IMR-90 (cell line): ENCODE measurements at regions not wholly inside any gene's neighbourhood (a gene's known extent, or its start where the extent isn't known, plus 50 kb on each side); places are given as distances from the start of the nearest gene placed in this dataset.

Source experiments
- ATAC-seq: fragments of 200-7000 bp; cut with Tn5 transposase; 2 replicates; pipeline ENCODE4 v1.9.1; 2020; ENCODE audit warnings: low read depth, mild to moderate bottlenecking, moderate library complexity
- BruUV-seq: library from RNA; stranded (reverse); fragments of 400-500 nt; replicated peaks from 2 replicates; lab custom pipeline; 2021; lab: Mats Ljungman, UMichigan
- CTCF ChIA-PET: fragments of 300-600 bp; formaldehyde crosslinking; extraction: SDS; loops from one replicate; lab custom pipeline; 2021; ENCODE audit warnings: antibody characterized with exemption; lab: Yijun Ruan, JAX
- POLR2A ChIA-PET: fragments of 300-600 bp; sonication (Branson Sonifier 250); formaldehyde crosslinking; loops from one replicate; lab custom pipeline; 2022; ENCODE audit warnings: antibody characterized with exemption; ENCODE audit not compliant: unreplicated experiment; lab: Charles Lee
- DNase-seq: peaks from one replicate; pipeline ENCODE4 v3.0.0; 2013
- H2AFZ ChIP-seq: replicated peaks from 2 replicates; pipeline ENCODE3; 2013; ENCODE audit warnings: low read length, mild to moderate bottlenecking; ENCODE audit not compliant: poor library complexity
- H2AK5ac ChIP-seq: 2 replicates; pipeline ENCODE4 v1.6.1; 2013; ENCODE audit warnings: low read depth, low read length, inconsistent platforms
- H2AK9ac ChIP-seq: replicated peaks from 2 replicates; pipeline ENCODE3; 2013; ENCODE audit warnings: mild to moderate bottlenecking, low read depth, low read length, moderate library complexity; ENCODE audit not compliant: poor library complexity
- H2BK120ac ChIP-seq: 2 replicates; pipeline ENCODE4 v1.6.1; 2013; ENCODE audit warnings: low read depth, low read length, inconsistent platforms
- H2BK15ac ChIP-seq: 3 replicates; pipeline ENCODE4 v1.6.1; 2013; ENCODE audit warnings: low read depth, low read length, inconsistent platforms
- H2BK20ac ChIP-seq: 2 replicates; pipeline ENCODE4 v1.6.1; 2013; ENCODE audit warnings: low read depth, mild to moderate bottlenecking, inconsistent platforms, low read length, moderate library complexity
- H2BK5ac ChIP-seq: 2 replicates; pipeline ENCODE4 v1.6.1; 2013; ENCODE audit warnings: mild to moderate bottlenecking, low read depth, low read length, inconsistent platforms; ENCODE audit not compliant: poor library complexity, severe bottlenecking
- H3K14ac ChIP-seq: replicated peaks from 2 replicates; pipeline ENCODE4 v1.6.1; 2013; ENCODE audit warnings: low read depth, low read length, inconsistent platforms
- H3K18ac ChIP-seq: 2 replicates; pipeline ENCODE4 v1.6.1; 2013; ENCODE audit warnings: low read depth, low read length, control low read depth
- H3K23ac ChIP-seq: 2 replicates; pipeline ENCODE4 v1.6.1; 2013; ENCODE audit warnings: low read depth, low read length, inconsistent platforms
- H3K27ac ChIP-seq: 2 replicates; pipeline ENCODE4 v1.5.1; 2013; ENCODE audit warnings: mild to moderate bottlenecking, control low read depth, low read length; ENCODE audit not compliant: insufficient read depth
- H3K27me3 ChIP-seq: 2 replicates; pipeline ENCODE4 v1.6.1; 2013; ENCODE audit warnings: low read length; ENCODE audit not compliant: control insufficient read depth, insufficient read depth
- H3K36me3 ChIP-seq: 2 replicates; pipeline ENCODE4 v1.6.1; 2013; ENCODE audit warnings: low read length, mixed read lengths; ENCODE audit not compliant: control insufficient read depth, insufficient read depth
- H3K4ac ChIP-seq: 2 replicates; pipeline ENCODE4 v1.6.1; 2013; ENCODE audit warnings: low read depth, low read length, inconsistent platforms
- H3K4me1 ChIP-seq: 2 replicates; pipeline ENCODE4 v1.6.1; 2013; ENCODE audit warnings: low read length, mixed read lengths; ENCODE audit not compliant: control insufficient read depth, insufficient read depth
- H3K4me2 ChIP-seq: 2 replicates; pipeline ENCODE4 v1.6.1; 2013; ENCODE audit warnings: low read depth, mild to moderate bottlenecking, control low read depth, low read length, moderate library complexity
- H3K4me3 ChIP-seq: 2 replicates; pipeline ENCODE4 v1.5.1; 2013; ENCODE audit warnings: low read depth, mild to moderate bottlenecking, control low read depth, low read length, moderate library complexity; ENCODE audit not compliant: insufficient read depth
- H3K56ac ChIP-seq: 2 replicates; pipeline ENCODE4 v1.6.1; 2013; ENCODE audit warnings: low read length, inconsistent platforms; ENCODE audit not compliant: insufficient read depth; ENCODE audit errors: extremely low read depth
- H3K79me1 ChIP-seq, 2 experiments: 2 replicates each; pipeline ENCODE4 v1.6.1; 2013; ENCODE audit warnings: low read length in 2 of 2, inconsistent platforms in 1 of 2, low read depth in 1 of 2
- H3K9ac ChIP-seq: 2 replicates; pipeline ENCODE4 v1.6.1; 2013; ENCODE audit warnings: low read depth, low read length, control low read depth
- H3K9me1 ChIP-seq: 2 replicates; pipeline ENCODE4 v1.6.1; 2013; ENCODE audit warnings: low read length, inconsistent platforms; ENCODE audit not compliant: insufficient read depth
- H3K9me3 ChIP-seq: 2 replicates; pipeline ENCODE4 v1.6.1; 2013; ENCODE audit warnings: low read length; ENCODE audit not compliant: control insufficient read depth, insufficient read depth
- H4K20me1 ChIP-seq: 2 replicates; pipeline ENCODE4 v1.6.1; 2013; ENCODE audit warnings: low read length, inconsistent platforms; ENCODE audit not compliant: insufficient read depth
- H4K5ac ChIP-seq: 2 replicates; pipeline ENCODE4 v1.6.1; 2013; ENCODE audit warnings: mild to moderate bottlenecking, low read depth, low read length, control low read depth
- H4K8ac ChIP-seq, 2 experiments: 2 replicates each; pipeline ENCODE4 v1.6.1; 2013; ENCODE audit warnings: low read depth in 2 of 2, low read length in 2 of 2, control low read depth in 1 of 2, inconsistent platforms in 1 of 2
- H4K91ac ChIP-seq: 2 replicates; pipeline ENCODE4 v1.6.1; 2013; ENCODE audit warnings: low read depth, low read length, inconsistent platforms; ENCODE audit not compliant: insufficient read depth
- CHD1 ChIP-seq: IDR thresholded peaks from 2 replicates; pipeline ENCODE4 v1.6.1; 2012; ENCODE audit warnings: low read depth, low read length, improper control_type of control experiment
- MAZ ChIP-seq: IDR thresholded peaks from 2 replicates; pipeline ENCODE4 v1.6.1; 2012; ENCODE audit warnings: low read depth, mild to moderate bottlenecking, low read length, improper control_type of control experiment, moderate library complexity, borderline replicate concordance
- MXI1 ChIP-seq: IDR thresholded peaks from 2 replicates; pipeline ENCODE4 v1.6.1; 2012; ENCODE audit warnings: low read depth, mild to moderate bottlenecking, low read length, moderate library complexity, borderline replicate concordance
- NFE2L2 ChIP-seq: fragments of 150-350 bp; IDR thresholded peaks from 2 replicates; pipeline ENCODE4 v1.6.1; 2016; ENCODE audit warnings: low read depth, mild to moderate bottlenecking, low read length
- WGBS, 2 experiments: methylation state at CpG; one replicate each; pipeline versions ENCODE4 v1.1.5 to v1.1.7; 2013; ENCODE audit warnings: missing lambda C conversion rate in 2 of 2; ENCODE audit not compliant: insufficient read length in 1 of 2; ENCODE audit errors: extremely low coverage in 2 of 2; 5-methylcytosine and 5-hydroxymethylcytosine counted together
- dilution Hi-C: fragments of 300-500 bp; cut with HindIII; formaldehyde crosslinking; loops from one replicate; pipeline ENCODE4 v1.14.3; 2018; ENCODE audit warnings: low sequenced_read_pairs; ENCODE audit not compliant: unreplicated experiment
- in situ Hi-C: fragments of 300-500 bp; cut with MboI; formaldehyde crosslinking; loops from 3 replicates; pipeline ENCODE4 v1.14.3; 2019; ENCODE audit warnings: low sequenced_read_pairs, inconsistent platforms, mixed read lengths
- intact Hi-C: fragments of 100-400 bp; cut with micrococcal nuclease; formaldehyde crosslinking; loops from 2 replicates; pipeline ENCODE4 v1.10.0; 2022

- Histone ChIP-seq H4K91ac (no peak overlapping the region), H2AK5ac (no peak overlapping the region), H3K27me3 (no peaks in the 10 kb centered on the region), H3K27ac (no peak overlapping the region), H4K5ac (no peak overlapping the region), H3K79me1 (no peaks in the 10 kb centered on the region), H2BK20ac (no peak overlapping the region), H2AFZ (no peak overlapping the region), H3K9me1 (no peaks in the 10 kb centered on the region), H3K36me3 (no peaks in the 10 kb centered on the region), H3K56ac (no peak overlapping the region), H3K18ac (no peak overlapping the region), H3K9me3 (peaks cover 4% of the 10 kb centered on the region), H3K4me2 (no peak overlapping the region), H3K23ac (no peak overlapping the region), H2BK120ac (no peak overlapping the region), H2BK15ac (no peak overlapping the region), H2BK5ac (no peak overlapping the region), H3K14ac (no peak overlapping the region), H3K4me3 (no peak overlapping the region), H3K9ac (no peak overlapping the region), H4K20me1 (no peaks in the 10 kb centered on the region), H4K8ac (no peak overlapping the region), H3K4ac (no peak overlapping the region), H3K4me1 (no peaks in the 10 kb centered on the region), H2AK9ac (no peak overlapping the region)
- no TSS peak for BruUV-seq
- in situ Hi-C loops, result no loop called here
- POLR2A ChIA-PET, result no interaction called here
- no CpG with 5 or more reads among the region's 1 CpG for whole genome bisulfite sequencing, 2 experiments
- ATAC-seq (no peak), DNase-seq (no peak)
- intact Hi-C loops, result no loop called here
- CTCF ChIA-PET, result no interaction called here
- TF ChIP-seq MXI1 (no peak), MAZ (no peak), CHD1 (no peak), NFE2L2 (no peak)
- dilution Hi-C loops, result no loop called here
These were observed 51.6 kb upstream of the IMPG1 start for GRCh38 chr6:76124018-76124417.
